A549 (cell line): ENCODE measurements at regions not wholly inside any gene's neighbourhood (a gene's known extent, or its start where the extent isn't known, plus 50 kb on each side); places are given as distances from the start of the nearest gene placed in this dataset.

Experiments
- ATAC-seq, 2 experiments: fragments of 200-7000 bp in 1 of 2; fragments of >200 bp in 1 of 2; cut with Nextera tagmentation in 1 of 2; cut with Tn5 transposase in 1 of 2; 3 replicates each; pipeline versions ENCODE4 v1.8.0 to v1.9.1; 2018 to 2020; ENCODE audit warnings: mild to moderate bottlenecking in 1 of 2, moderate library complexity in 1 of 2
- CTCF ChIA-PET: fragments of 300-600 bp; sonication (Branson Sonifier 250); formaldehyde crosslinking; extraction: SDS; loops from one replicate; lab custom pipeline; 2021; ENCODE audit warnings: antibody characterized with exemption, inconsistent platforms; lab: Yijun Ruan, JAX
- POLR2A ChIA-PET: fragments of 350-600 bp; formaldehyde crosslinking; extraction: SDS; loops from one replicate; lab custom pipeline; 2021; ENCODE audit warnings: antibody characterized with exemption, inconsistent platforms; lab: Yijun Ruan, JAX
- DNase-seq, 2 experiments: peaks; one replicate each; pipeline versions ENCODE4 v3.0.0 to v3.0.0-alpha.2; 2011 to 2016; ENCODE audit warnings: low read depth in 1 of 2, low spot score in 1 of 2
- FAIRE-seq: peaks from 2 replicates; lab custom pipeline; 2011; peaks lifted over from hg19 to GRCh38; lab: Jason Lieb, UNC
- H3K27ac ChIP-seq, 2 experiments: fragments of >200 bp; sonication (Bioruptor Twin); formaldehyde crosslinking; 3 replicates each; pipeline ENCODE4 v1.5.1; 2016 to 2017
- H3K4me1 ChIP-seq: fragments of >200 bp; sonication (Bioruptor Twin); formaldehyde crosslinking; 3 replicates; pipeline ENCODE4 v1.6.1; 2016
- H3K4me2 ChIP-seq: fragments of >200 bp; sonication (Bioruptor Twin); formaldehyde crosslinking; 3 replicates; pipeline ENCODE4 v1.6.1; 2016
- H3K4me3 ChIP-seq: fragments of >200 bp; sonication (Bioruptor Twin); formaldehyde crosslinking; 3 replicates; pipeline ENCODE4 v1.5.1; 2016
- H3K9me3 ChIP-seq: fragments of >200 bp; sonication (Bioruptor Twin); formaldehyde crosslinking; 3 replicates; pipeline ENCODE4 v1.6.1; 2016
- CEBPB ChIP-seq, 2 experiments: fragments of >200 bp in 1 of 2; sonication (Bioruptor Twin) in 1 of 2; formaldehyde crosslinking in 1 of 2; IDR thresholded peaks; 2 replicates each; pipeline ENCODE4 v1.6.1; 2012 to 2016
- CHD2 ChIP-seq: fragments of 150-350 bp; IDR thresholded peaks from 2 replicates; pipeline ENCODE4 v1.6.1; 2014; ENCODE audit warnings: low read length; ENCODE audit not compliant: partially characterized antibody
- CHD4 ChIP-seq: fragments of 200-600 bp; sonication (generic); IDR thresholded peaks from 2 replicates; pipeline ENCODE4 v1.6.1; 2016; ENCODE audit warnings: antibody characterized with exemption, mild to moderate bottlenecking, borderline replicate concordance
- EP300 ChIP-seq, 2 experiments: fragments of >200 bp; sonication (Bioruptor Twin); formaldehyde crosslinking; IDR thresholded peaks; 2 replicates in 1 of 2; 3 replicates in 1 of 2; pipeline ENCODE4 v1.6.1; 2016 to 2017
- FOSL2 ChIP-seq, 2 experiments: fragments of 450-650 bp in 1 of 2; fragments of >200 bp in 1 of 2; sonication (Bioruptor Twin) in 1 of 2; formaldehyde crosslinking; IDR thresholded peaks; 2 replicates each; pipeline versions ENCODE4 v1.5.0 to v1.6.1; 2016 to 2020; ENCODE audit warnings: mild to moderate bottlenecking in 1 of 2, moderate library complexity in 1 of 2
- FOXS1 ChIP-seq: fragments of 250-450 bp; sonication (Bioruptor Pico); IDR thresholded peaks from 2 replicates; pipeline ENCODE4 v1.5.0; 2020; ENCODE audit warnings: mild to moderate bottlenecking, moderate library complexity
- GATA3 ChIP-seq: IDR thresholded peaks from 2 replicates; pipeline ENCODE4 v1.6.1; 2012; ENCODE audit warnings: borderline replicate concordance
- HOXB13 ChIP-seq: fragments of 250-450 bp; sonication (Bioruptor Pico); IDR thresholded peaks from 2 replicates; pipeline ENCODE4 v1.5.0; 2020; ENCODE audit warnings: low read depth, mild to moderate bottlenecking, moderate library complexity
- HOXB5 ChIP-seq: fragments of 250-450 bp; sonication (Bioruptor Pico); IDR thresholded peaks from 2 replicates; pipeline ENCODE4 v1.5.0; 2020; ENCODE audit warnings: mild to moderate bottlenecking, moderate library complexity
- JUN ChIP-seq, 2 experiments: fragments of >200 bp; sonication (Bioruptor Twin); formaldehyde crosslinking; IDR thresholded peaks; 2 replicates in 1 of 2; 3 replicates in 1 of 2; pipeline ENCODE4 v1.6.1; 2016 to 2017
- JUNB ChIP-seq: fragments of >200 bp; sonication (Bioruptor Twin); formaldehyde crosslinking; IDR thresholded peaks from 2 replicates; pipeline ENCODE4 v1.6.1; 2016
- MAFK ChIP-seq: fragments of 450-650 bp; IDR thresholded peaks from 2 replicates; pipeline ENCODE4 v1.6.1; 2014; ENCODE audit not compliant: partially characterized antibody
- PHF8 ChIP-seq: fragments of 200-600 bp; sonication (generic); IDR thresholded peaks from 2 replicates; pipeline ENCODE4 v1.6.1; 2016; ENCODE audit warnings: low read depth, mild to moderate bottlenecking, antibody characterized with exemption, moderate library complexity, borderline replicate concordance
- RAD21 ChIP-seq, 2 experiments: fragments of >200 bp in 1 of 2; sonication (Bioruptor Twin) in 1 of 2; formaldehyde crosslinking in 1 of 2; IDR thresholded peaks in 1 of 2; conservative IDR thresholded peaks in 1 of 2; 2 replicates in 1 of 2; 3 replicates in 1 of 2; pipeline ENCODE4 v1.6.1; 2012 to 2018; ENCODE audit warnings: inconsistent platforms in 1 of 2
- RARB ChIP-seq: fragments of 250-450 bp; sonication (Bioruptor Pico); IDR thresholded peaks from 2 replicates; pipeline ENCODE4 v1.8.0; 2021; ENCODE audit warnings: mild to moderate bottlenecking, moderate library complexity
- RNF2 ChIP-seq: fragments of 200-600 bp; sonication (generic); IDR thresholded peaks from 2 replicates; pipeline ENCODE4 v1.6.1; 2016; ENCODE audit warnings: low read depth, mild to moderate bottlenecking, antibody characterized with exemption, moderate library complexity, borderline replicate concordance
- WGBS: methylation state at CpG from one replicate; pipeline ENCODE4 v1.1.6; 2017; ENCODE audit errors: missing lambda C conversion rate; 5-methylcytosine and 5-hydroxymethylcytosine counted together
- TF ChIP-seq, protein P1 (sequence below): IDR thresholded peaks from 2 replicates; pipeline ENCODE4 v1.6.1; 2012
- TF ChIP-seq, protein P2 (sequence below): fragments of 250-450 bp; sonication (Bioruptor Pico); IDR thresholded peaks from 2 replicates; pipeline ENCODE4 v1.5.0; 2020; ENCODE audit warnings: low read depth, mild to moderate bottlenecking, moderate library complexity
- TF ChIP-seq, protein P3 (sequence below): fragments of >200 bp; sonication (Bioruptor Twin); formaldehyde crosslinking; IDR thresholded peaks from 2 replicates; pipeline ENCODE4 v1.6.1; 2016
- TF ChIP-seq, protein P4 (sequence below): fragments of 450-650 bp; IDR thresholded peaks from 2 replicates; pipeline ENCODE4 v1.6.1; 2014; ENCODE audit warnings: antibody characterized with exemption
- TF ChIP-seq, protein P5 (sequence below): fragments of >200 bp; sonication (Bioruptor Twin); formaldehyde crosslinking; IDR thresholded peaks from 3 replicates; pipeline ENCODE4 v1.6.1; 2016
- TF ChIP-seq, protein P6 (sequence below): IDR thresholded peaks from 2 replicates; pipeline ENCODE4 v1.6.1; 2012

DNA sequence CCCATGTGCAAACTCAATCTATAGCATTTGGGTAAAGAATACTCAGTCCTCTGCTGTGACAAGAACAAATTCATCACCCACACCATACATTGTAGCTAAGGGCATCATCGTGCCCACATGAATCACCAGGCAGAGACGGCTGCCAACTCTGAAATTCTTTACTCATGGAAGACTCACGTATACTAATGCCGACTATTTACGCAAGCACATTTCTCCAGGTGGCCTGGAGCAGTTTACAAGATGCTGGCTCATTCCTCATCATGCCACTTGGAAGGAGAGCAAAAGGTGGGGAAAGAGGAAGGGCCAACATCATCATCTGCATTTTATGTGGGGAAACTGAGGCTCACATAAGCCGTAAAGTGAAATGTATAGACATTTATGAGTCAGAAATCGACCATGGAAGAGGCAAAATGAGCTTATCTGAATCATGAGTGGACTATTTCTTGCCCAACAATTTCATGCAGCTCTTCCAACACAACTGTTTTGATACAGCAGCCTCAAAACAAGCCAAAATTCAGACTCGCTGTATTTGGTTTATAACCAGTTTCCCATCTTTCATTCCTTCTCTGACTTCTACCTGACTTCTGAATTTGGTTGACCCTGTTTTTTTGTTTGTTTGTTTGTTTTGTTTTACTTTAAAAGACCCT, 213.9 kb upstream of the SERP2 start:
- FAIRE-seq: peak; percentile 13
- ChIA-PET CTCF (interaction anchor here (1.4 to 1.9 kb wide), 2 partner anchors 61 to 254 kb away, joined by 3 to 5 read pairs; no protein-coding TSS in a partner anchor), POLR2A (interaction anchor here (1.4 to 2.1 kb wide), 3 partner anchors 18 to 276 kb away, joined by 6 to 26 read pairs (median 8); no protein-coding TSS in a partner anchor)
- peak; percentile 78 to 89 for DNase-seq
- H3K9me3 ChIP-seq: peaks cover 11% of the 10 kb centered on the region; the same call in 2 of the 3 replicates
- no peak overlapping the region for H3K4me3 ChIP-seq
- peak; percentile 95 to 99 for ATAC-seq
- H3K4me2 ChIP-seq: peak overlapping the region; percentile 49
- 15% methylated on average over 8 of the region's 8 CpGs for WGBS
- H3K4me1 ChIP-seq: peaks cover 30% of the 10 kb centered on the region
- H3K27ac ChIP-seq: peak overlapping the region; percentile 79 to 96
- peak; percentile 72 for TF ChIP-seq FOSL2 (IDR thresholded peaks at IDR 0.05)
- peak; percentile 84 for TF ChIP-seq FOSL2 (CRISPR knock-in tag; IDR thresholded peaks at IDR 0.05)
- TF ChIP-seq HOXB13 (CRISPR knock-in tag): peak; percentile 91; the same call in 1 of the 2 replicates
- TF ChIP-seq CHD4: no peak
- peak; percentile 65 for TF ChIP-seq MAFK
- peak; percentile 90 to 95; a peak in 3 of 5 replicates for TF ChIP-seq EP300 (IDR thresholded peaks at IDR 0.05)
- TF ChIP-seq, protein P1, sequence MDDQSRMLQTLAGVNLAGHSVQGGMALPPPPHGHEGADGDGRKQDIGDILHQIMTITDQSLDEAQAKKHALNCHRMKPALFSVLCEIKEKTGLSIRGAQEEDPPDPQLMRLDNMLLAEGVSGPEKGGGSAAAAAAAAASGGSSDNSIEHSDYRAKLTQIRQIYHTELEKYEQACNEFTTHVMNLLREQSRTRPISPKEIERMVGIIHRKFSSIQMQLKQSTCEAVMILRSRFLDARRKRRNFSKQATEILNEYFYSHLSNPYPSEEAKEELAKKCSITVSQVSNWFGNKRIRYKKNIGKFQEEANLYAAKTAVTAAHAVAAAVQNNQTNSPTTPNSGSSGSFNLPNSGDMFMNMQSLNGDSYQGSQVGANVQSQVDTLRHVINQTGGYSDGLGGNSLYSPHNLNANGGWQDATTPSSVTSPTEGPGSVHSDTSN: peak; percentile 57
- peak; percentile 32 to 53; a peak in 4 of 5 replicates for TF ChIP-seq RAD21 (conservative IDR thresholded peaks at IDR 0.05 in 1 of 2, IDR thresholded peaks at IDR 0.05 in 1 of 2)
- TF ChIP-seq, protein P2, sequence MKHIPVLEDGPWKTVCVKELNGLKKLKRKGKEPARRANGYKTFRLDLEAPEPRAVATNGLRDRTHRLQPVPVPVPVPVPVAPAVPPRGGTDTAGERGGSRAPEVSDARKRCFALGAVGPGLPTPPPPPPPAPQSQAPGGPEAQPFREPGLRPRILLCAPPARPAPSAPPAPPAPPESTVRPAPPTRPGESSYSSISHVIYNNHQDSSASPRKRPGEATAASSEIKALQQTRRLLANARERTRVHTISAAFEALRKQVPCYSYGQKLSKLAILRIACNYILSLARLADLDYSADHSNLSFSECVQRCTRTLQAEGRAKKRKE: peak; percentile 86; the same call in 1 of the 2 replicates
- no peak for TF ChIP-seq PHF8
- TF ChIP-seq CEBPB (IDR thresholded peaks at IDR 0.05): peak; percentile 73 to 85
- TF ChIP-seq, protein P3, sequence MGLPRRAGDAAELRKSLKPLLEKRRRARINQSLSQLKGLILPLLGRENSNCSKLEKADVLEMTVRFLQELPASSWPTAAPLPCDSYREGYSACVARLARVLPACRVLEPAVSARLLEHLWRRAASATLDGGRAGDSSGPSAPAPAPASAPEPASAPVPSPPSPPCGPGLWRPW: 0 out of 2 replicates have a peak, but pooled peaks have one; percentile 27
- TF ChIP-seq JUNB: peak; percentile 88
- TF ChIP-seq HOXB5: peak; percentile 83
- TF ChIP-seq RARB: no peak
- peak; percentile 53 to 80; a peak in 4 of 5 replicates for TF ChIP-seq JUN (IDR thresholded peaks at IDR 0.05)
- no peak for TF ChIP-seq FOXS1 (CRISPR knock-in tag)
- peak; percentile 91 for TF ChIP-seq GATA3
- TF ChIP-seq, protein P4, sequence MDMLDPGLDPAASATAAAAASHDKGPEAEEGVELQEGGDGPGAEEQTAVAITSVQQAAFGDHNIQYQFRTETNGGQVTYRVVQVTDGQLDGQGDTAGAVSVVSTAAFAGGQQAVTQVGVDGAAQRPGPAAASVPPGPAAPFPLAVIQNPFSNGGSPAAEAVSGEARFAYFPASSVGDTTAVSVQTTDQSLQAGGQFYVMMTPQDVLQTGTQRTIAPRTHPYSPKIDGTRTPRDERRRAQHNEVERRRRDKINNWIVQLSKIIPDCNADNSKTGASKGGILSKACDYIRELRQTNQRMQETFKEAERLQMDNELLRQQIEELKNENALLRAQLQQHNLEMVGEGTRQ: no peak
- TF ChIP-seq, protein P5, sequence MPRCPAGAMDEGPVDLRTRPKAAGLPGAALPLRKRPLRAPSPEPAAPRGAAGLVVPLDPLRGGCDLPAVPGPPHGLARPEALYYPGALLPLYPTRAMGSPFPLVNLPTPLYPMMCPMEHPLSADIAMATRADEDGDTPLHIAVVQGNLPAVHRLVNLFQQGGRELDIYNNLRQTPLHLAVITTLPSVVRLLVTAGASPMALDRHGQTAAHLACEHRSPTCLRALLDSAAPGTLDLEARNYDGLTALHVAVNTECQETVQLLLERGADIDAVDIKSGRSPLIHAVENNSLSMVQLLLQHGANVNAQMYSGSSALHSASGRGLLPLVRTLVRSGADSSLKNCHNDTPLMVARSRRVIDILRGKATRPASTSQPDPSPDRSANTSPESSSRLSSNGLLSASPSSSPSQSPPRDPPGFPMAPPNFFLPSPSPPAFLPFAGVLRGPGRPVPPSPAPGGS: peak; percentile 65; the same call in 1 of the 3 replicates
- TF ChIP-seq CHD2: no peak
- TF ChIP-seq, protein P6, sequence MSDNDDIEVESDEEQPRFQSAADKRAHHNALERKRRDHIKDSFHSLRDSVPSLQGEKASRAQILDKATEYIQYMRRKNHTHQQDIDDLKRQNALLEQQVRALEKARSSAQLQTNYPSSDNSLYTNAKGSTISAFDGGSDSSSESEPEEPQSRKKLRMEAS: peak; percentile 46; the same call in 1 of the 2 replicates
- no peak for TF ChIP-seq RNF2
- TF ChIP-seq, all 56 proteins: peak for 15
